AG09309 (cell line): ENCODE measurements at regions not wholly inside any gene's neighbourhood (a gene's known extent, or its start where the extent isn't known, plus 50 kb on each side); places are given as distances from the start of the nearest gene placed in this dataset.
A peak's percentile ranks its signal among the peaks of the same experiment; 100 is the strongest.

Experiments used
- DNase-seq: peaks from one replicate; pipeline ENCODE4 v3.0.0-alpha.2; 2010; ENCODE audit warnings: low read depth
- H3K4me3 ChIP-seq: 2 replicates; pipeline ENCODE4 v1.5.1; 2011; ENCODE audit warnings: mild to moderate bottlenecking, low read depth, low read length, moderate library complexity; ENCODE audit not compliant: control insufficient read depth
- TF ChIP-seq, protein P1 (sequence below): IDR thresholded peaks from 2 replicates; pipeline ENCODE4 v1.5.1; 2011; ENCODE audit warnings: mild to moderate bottlenecking, low read depth, low read length, inconsistent platforms; ENCODE audit not compliant: insufficient read depth, control insufficient read depth; ENCODE audit errors: missing control alignments

DNA sequence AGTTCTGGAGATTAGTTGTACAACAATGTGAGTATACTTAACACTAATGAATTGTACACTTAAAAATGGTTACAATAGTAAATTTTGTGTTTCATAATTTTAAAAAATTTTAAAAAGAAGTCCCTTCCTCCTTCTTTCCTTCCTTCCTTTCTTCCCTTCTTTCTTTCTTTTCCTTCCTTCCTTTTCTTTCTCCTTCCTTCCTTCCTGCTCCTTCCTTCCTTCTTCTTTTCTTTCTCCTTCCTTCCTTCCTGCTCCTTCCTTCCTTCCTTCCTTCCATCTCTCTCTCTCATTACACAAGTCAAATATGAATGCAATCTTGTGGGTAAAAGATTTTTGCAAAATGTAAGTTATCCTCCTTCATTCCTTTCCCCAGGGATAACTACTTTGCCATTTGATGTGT is 97.1 kb upstream of the TBCA start:
- no peak for DNase-seq
- TF ChIP-seq, protein P1, sequence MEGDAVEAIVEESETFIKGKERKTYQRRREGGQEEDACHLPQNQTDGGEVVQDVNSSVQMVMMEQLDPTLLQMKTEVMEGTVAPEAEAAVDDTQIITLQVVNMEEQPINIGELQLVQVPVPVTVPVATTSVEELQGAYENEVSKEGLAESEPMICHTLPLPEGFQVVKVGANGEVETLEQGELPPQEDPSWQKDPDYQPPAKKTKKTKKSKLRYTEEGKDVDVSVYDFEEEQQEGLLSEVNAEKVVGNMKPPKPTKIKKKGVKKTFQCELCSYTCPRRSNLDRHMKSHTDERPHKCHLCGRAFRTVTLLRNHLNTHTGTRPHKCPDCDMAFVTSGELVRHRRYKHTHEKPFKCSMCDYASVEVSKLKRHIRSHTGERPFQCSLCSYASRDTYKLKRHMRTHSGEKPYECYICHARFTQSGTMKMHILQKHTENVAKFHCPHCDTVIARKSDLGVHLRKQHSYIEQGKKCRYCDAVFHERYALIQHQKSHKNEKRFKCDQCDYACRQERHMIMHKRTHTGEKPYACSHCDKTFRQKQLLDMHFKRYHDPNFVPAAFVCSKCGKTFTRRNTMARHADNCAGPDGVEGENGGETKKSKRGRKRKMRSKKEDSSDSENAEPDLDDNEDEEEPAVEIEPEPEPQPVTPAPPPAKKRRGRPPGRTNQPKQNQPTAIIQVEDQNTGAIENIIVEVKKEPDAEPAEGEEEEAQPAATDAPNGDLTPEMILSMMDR, result no peak

DNA sequence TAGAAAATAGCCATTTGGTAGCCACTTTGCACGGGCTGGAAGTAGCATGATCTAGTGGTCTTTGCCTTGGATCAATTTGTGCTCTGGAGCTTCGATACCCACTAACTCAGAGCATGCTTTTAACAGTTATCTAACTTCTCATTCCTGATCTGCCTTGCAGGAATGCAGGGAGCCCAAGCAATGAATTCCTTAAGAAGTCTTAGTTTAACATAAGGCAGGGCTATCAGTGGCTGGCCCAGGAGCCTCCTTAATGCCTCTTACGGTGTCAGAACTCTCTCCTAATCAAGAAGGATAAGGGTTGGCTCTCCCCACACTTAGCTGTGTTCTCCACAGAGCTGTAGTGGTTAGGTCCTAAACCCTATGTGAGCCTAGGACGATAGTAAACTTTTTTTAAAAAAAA is 95.8 kb upstream of the TBCA start:
- H3K4me3 ChIP-seq, result no peak overlapping the region
- no peak for DNase-seq
- TF ChIP-seq, protein P1, result no peak

More for the DNA sequence above, 97.1 kb upstream of the TBCA start:
- no peak overlapping the region for H3K4me3 ChIP-seq

DNA sequence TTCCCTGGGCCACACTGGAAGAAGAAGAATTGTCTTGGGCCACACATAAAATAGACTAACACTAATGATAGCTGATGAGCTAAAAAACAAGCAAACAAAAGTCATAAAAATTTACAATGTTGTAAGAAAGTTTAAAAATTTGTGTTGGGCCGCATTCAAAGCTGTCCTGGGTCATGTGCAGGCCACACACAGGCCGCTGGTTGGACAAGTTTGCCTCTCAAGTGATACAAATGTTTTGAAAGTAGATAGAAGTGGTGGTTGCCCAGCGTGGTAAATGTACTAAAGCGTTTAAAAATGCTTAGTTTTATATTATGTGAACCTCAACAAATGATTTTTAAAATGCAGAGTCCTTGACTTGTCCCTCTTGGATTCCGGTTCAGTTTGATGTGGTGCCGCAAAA is 94.9 kb upstream of the TBCA start:
- TF ChIP-seq, protein P1, result no peak
- H3K4me3 ChIP-seq, result no peak overlapping the region
- no peak for DNase-seq

DNA sequence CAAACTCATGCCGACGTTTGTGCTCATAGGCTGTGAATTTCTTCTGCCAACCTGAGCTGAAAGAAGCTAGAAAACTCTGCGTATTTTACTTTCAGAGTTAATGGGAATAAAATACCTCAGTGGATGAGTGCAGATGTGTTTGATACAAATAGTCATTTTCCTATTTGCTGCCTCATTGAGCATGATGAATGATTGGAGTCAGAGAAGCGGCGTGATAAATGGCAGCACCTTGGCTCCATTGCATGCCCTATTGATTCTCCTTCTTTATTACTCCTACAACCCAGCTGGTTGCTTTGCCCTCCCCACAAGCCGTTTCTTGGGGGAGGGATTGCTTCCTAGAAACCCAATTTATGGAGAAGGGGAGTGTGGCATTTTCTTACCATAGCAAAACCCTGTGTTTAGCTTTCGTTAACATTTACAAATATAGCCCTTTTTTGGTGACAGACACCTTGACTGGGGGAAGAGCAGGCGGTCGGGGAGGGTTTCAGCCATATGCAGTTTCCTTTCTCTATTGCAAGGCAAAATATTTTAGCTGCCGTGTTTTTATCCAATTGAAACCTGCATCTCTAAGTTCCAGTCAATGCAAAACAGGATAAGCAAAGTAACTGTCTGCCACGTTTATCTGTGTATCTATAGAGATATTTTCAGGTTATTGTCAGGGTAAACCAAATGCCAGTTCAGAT is 93.1 kb upstream of the TBCA start:
- no peak overlapping the region for H3K4me3 ChIP-seq
- no peak for DNase-seq
- TF ChIP-seq, protein P1, result no peak

DNA sequence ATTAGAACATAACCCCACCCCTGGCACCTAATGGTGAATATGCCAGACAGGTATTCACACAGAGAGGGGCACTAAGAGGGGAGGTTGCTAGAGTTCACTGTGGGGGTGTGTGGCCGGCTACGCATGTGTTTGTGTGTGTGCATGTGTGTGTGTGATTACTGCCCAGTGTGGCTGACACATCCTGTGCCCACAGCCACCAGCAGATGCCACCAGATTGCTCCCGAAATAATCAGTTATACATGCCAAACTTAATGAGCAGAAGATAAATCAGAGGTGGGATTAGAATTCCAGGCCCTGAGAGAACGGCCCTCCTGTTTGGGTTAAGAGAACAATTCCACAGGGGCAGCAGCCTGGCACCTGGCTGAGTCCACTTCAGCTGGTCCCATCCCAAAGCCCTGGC is 91.8 kb upstream of the TBCA start:
- H3K4me3 ChIP-seq, result no peak overlapping the region
- DNase-seq, result no peak

DNA sequence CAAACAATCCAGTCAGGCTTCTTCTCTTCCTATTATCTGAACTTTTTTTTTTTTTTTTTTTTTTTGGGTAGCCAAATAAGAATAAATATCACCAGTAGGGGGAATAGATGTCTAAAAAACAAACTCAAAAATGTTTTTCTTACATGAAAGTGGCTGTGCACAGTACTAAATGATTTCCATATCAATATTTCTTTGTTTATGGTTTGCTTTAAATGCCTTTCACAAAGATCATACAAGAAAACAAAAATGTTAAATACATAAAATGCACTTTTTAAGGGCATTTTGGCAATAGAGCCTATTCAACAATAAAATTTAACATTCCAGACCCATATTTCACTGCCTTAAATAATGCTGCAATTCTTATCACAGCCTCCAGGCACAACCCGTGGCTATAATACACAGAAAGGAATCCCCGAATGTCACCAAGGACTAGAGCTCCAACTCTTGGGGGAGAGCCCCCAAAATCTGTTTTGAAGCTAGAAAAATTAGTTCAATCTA is 91.1 kb upstream of the TBCA start:
- TF ChIP-seq, protein P1, result peak; percentile 23
- DNase-seq, result no peak
- no peak overlapping the region for H3K4me3 ChIP-seq

More for the DNA sequence above, 91.8 kb upstream of the TBCA start:
- TF ChIP-seq, protein P1, result no peak

DNA sequence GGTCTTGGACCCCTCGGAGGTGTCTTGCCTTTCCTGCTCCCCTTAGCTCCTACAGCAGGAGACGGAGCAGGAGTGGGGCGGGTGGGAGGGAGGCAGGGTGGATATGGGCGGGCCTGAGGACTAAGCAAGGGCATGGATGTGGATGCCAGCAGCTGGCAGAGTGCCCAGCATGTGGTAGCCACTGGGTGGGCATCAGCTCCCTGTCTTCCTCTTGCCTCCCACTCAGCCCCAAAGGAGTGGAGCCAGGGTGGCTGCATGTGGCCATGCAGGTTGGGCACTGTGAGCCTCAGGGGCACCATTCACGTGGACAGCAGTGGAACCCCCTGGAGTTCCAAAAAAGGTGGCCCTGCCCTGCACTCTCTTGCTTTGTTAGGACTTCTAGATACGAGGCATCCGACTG is 90.1 kb upstream of the TBCA start:
- TF ChIP-seq, protein P1, result no peak
- no peak overlapping the region for H3K4me3 ChIP-seq
- no peak for DNase-seq
